Dendritic cell treated with granulocyte-macrophage colony-stimulating factor and Interleukin-4, amounts not matched to agents 40 ng/mL and 50 ng/mL, for 4 days (primary cell): ENCODE measurements at regions not wholly inside any gene's neighbourhood (a gene's known extent, or its start where the extent isn't known, plus 50 kb on each side); places are given as distances from the start of the nearest gene placed in this dataset.
"Not testable (repeated sequence)": the region's sequence is repeated elsewhere in the genome, so short reads cannot be mapped to it uniquely, and the experiment has no call there.

Experiments
- H3K27ac Mint-ChIP-seq: one replicate; pipeline ENCODE4 v1.8.0; 2022; ENCODE audit warnings: mild to moderate bottlenecking, mixed read lengths
- H3K27me3 Mint-ChIP-seq: one replicate; pipeline ENCODE4 v1.8.0; 2022; ENCODE audit warnings: mild to moderate bottlenecking, mixed read lengths
- H3K36me3 Mint-ChIP-seq: one replicate; pipeline ENCODE4 v1.8.0; 2022; ENCODE audit warnings: low read depth, mixed read lengths
- H3K4me1 Mint-ChIP-seq: one replicate; pipeline ENCODE4 v1.8.0; 2022; ENCODE audit warnings: low read depth, mixed read lengths
- H3K4me3 Mint-ChIP-seq: one replicate; pipeline ENCODE4 v1.8.0; 2022; ENCODE audit warnings: mild to moderate bottlenecking, moderate library complexity, mixed read lengths
- H3K9me3 Mint-ChIP-seq: one replicate; pipeline ENCODE4 v1.8.0; 2022; ENCODE audit warnings: mixed read lengths
- intact Hi-C: fragments of 100-400 bp; cut with micrococcal nuclease; formaldehyde crosslinking; loops from one replicate; pipeline ENCODE4 v1.15.0; 2022

DNA sequence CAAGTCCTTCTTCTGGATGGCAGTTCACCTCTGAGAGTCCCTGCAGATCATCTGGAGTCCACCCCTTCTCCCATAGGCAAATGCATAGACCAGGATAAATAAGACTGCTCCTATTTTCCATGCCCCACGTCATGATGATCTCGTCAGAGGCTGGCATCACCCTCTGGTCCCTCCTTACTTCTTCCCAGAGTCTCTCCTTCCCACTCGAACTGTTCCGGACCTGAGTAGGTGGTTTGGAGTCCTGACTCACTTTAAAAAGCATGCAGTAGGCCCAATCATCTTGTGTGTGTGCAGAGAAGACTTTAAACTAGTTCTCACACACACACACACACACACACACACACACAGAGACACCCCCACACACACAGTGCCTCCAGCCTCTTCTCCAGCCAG lies 72.0 kb downstream of the SOX9 start:
- H3K27me3 Mint-ChIP-seq: no peaks in the 10 kb centered on the region
- H3K4me3 Mint-ChIP-seq: no peak overlapping the region
- H3K36me3 Mint-ChIP-seq: no peaks in the 10 kb centered on the region
- H3K27ac Mint-ChIP-seq: no peak overlapping the region
- peaks cover 18% of the 10 kb centered on the region for H3K9me3 Mint-ChIP-seq
- intact Hi-C loops: no loop called here
- H3K4me1 Mint-ChIP-seq: no peaks in the 10 kb centered on the region

DNA sequence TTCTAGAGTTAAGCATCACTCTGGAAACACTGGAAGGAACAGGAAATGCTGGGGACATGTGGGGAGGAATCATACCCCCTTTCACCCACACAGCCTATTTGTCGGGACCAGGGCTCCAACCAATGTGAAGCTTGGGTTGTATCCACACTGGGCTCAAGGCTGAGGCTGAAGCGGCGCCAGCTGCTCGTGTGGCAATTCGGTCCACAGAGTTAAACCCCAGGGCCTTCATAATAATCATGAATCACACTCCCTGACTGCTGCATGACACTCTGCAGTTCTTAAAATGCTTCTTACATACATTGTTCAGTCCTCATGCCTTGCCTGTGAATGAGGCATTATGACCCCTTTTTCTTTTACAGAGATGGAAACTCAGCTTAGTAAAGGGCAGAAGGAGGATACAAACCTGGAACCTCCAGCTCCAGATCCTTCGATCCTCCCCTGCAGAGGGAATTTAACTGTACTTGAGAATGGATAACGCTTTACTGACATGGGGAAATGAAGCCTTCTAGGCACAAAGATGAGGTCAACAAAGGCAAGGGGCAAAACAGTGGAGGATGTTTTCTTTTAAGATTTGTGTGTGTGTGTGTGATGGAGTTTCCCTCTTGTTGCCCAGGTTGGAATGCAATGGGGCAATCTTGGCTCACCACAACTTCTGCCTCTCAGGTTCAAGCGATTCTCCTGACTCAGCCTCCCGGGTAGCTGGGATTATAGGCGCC lies 72.7 kb downstream of the SOX9 start:
- H3K36me3 Mint-ChIP-seq: no peaks in the 10 kb centered on the region
- H3K27me3 Mint-ChIP-seq: no peaks in the 10 kb centered on the region
- H3K27ac Mint-ChIP-seq: no peak overlapping the region
- H3K9me3 Mint-ChIP-seq: peaks cover 23% of the 10 kb centered on the region
- no peaks in the 10 kb centered on the region for H3K4me1 Mint-ChIP-seq
- H3K4me3 Mint-ChIP-seq: no peak overlapping the region
- intact Hi-C loops: no loop called here

DNA sequence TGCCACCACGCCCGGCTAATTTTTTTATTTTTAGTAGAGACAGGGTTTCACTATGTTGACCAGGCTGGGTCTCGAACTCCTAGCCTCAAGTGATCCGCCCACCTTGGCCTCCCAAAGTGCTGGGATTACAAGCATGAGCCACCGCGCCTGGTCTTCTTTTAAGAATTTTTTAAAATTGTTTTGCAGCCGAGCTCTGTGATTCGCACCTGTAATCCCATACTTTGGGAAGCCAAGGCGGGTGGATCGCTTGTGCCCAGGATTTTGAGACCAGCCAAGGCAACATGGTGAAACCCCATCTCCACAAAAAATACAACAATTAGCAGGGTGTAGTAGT lies 73.3 kb downstream of the SOX9 start:
- intact Hi-C loops, H3K36me3 Mint-ChIP-seq, H3K27ac Mint-ChIP-seq, H3K27me3 Mint-ChIP-seq, H3K4me1 Mint-ChIP-seq, H3K4me3 Mint-ChIP-seq: not testable (repeated sequence)
- peaks cover 27% of the 10 kb centered on the region for H3K9me3 Mint-ChIP-seq

DNA sequence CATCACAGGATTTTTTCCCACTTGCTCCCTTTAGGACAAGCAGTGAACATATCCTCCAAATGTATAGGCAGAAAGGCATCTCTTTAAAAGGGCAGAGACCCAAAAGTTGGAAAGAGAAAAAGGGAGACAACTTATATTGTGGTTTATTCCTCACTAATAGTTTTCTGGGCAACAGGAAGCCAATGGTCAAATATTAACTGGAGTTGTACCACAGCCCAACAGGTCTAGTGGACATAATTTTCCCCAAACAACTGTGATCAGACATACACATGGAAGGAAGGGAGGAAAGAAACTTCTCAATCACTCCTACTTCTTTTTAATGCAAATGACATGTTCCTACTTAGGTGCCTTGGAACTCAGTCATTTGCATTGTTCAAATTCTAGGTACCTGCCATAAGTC lies 78.4 kb downstream of the SOX9 start:
- H3K9me3 Mint-ChIP-seq: peaks cover 27% of the 10 kb centered on the region
- intact Hi-C loops: no loop called here
- no peaks in the 10 kb centered on the region for H3K4me1 Mint-ChIP-seq
- H3K27ac Mint-ChIP-seq: no peak overlapping the region
- no peak overlapping the region for H3K4me3 Mint-ChIP-seq
- no peaks in the 10 kb centered on the region for H3K27me3 Mint-ChIP-seq
- H3K36me3 Mint-ChIP-seq: no peaks in the 10 kb centered on the region

DNA sequence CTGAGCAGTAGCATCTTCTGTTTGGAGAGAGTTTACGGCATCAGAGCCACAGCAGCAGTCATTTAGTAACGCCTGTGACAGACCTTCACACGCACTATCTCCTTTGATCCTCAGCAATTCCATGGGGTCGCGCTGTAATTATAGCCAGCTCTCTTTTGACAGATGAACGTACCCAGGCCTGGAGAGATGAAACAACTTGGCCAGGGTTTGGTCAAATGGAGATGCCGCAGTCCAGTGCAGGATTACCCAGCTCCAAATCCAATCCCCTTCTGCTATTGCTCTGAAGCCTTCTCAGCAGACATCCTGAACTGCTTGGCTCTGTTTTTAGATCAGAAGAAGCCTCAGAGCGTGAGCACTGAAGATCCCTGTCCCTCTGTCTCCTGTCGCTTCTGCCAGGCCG lies 83.9 kb downstream of the SOX9 start:
- Mint-ChIP-seq H3K9me3 (no peaks in the 10 kb centered on the region), H3K4me1 (no peaks in the 10 kb centered on the region), H3K27me3 (peaks cover 5% of the 10 kb centered on the region), H3K4me3 (no peak overlapping the region), H3K27ac (no peak overlapping the region), H3K36me3 (no peaks in the 10 kb centered on the region)
- intact Hi-C loops: no loop called here

DNA sequence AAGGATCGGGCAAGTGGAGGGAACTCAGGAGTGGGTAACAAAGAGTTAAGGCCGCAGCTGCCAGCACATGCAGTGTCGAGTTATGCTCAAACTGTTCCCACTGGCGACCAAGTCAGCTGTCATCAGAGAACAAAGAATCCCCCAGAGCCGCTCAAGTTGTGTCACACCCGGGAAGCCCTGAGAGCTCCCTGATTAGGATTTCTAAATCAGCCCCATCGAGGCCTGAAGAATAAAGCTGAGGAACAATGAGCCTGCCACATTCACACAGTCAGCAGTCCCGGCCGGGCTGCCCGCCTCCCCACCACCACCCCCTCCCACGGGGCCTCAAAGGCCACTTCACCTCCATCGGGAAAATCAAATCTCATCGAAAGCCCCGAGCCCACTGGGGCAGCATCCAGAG lies 84.5 kb downstream of the SOX9 start:
- intact Hi-C loops: no loop called here
- no peaks in the 10 kb centered on the region for H3K4me1 Mint-ChIP-seq
- H3K36me3 Mint-ChIP-seq: no peaks in the 10 kb centered on the region
- no peak overlapping the region for H3K4me3 Mint-ChIP-seq
- H3K27ac Mint-ChIP-seq: no peak overlapping the region
- no peaks in the 10 kb centered on the region for H3K9me3 Mint-ChIP-seq
- H3K27me3 Mint-ChIP-seq: peaks cover 5% of the 10 kb centered on the region

DNA sequence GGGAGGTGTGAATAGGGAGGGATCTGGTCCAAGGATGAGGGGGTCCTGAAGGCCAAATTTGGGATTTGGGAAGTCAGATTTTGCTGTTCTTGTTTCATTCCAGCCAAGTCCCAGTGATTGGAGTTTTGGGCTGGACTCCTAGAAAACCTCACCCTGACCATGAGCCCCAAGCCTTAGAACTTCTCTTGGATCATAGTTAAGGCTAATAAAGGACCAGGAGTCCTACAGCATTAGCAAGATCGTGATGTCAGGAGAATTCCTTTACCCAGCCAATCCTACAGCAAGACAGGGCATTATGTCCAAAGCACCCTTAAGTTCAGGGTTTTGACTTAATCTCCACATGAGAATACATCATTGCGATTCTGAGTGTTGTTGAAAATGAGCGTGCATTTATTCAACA lies 85.0 kb downstream of the SOX9 start:
- no peaks in the 10 kb centered on the region for H3K4me1 Mint-ChIP-seq
- H3K27ac Mint-ChIP-seq: no peak overlapping the region
- H3K36me3 Mint-ChIP-seq: no peaks in the 10 kb centered on the region
- no peaks in the 10 kb centered on the region for H3K9me3 Mint-ChIP-seq
- no peak overlapping the region for H3K4me3 Mint-ChIP-seq
- peaks cover 5% of the 10 kb centered on the region for H3K27me3 Mint-ChIP-seq
- intact Hi-C loops: no loop called here

DNA sequence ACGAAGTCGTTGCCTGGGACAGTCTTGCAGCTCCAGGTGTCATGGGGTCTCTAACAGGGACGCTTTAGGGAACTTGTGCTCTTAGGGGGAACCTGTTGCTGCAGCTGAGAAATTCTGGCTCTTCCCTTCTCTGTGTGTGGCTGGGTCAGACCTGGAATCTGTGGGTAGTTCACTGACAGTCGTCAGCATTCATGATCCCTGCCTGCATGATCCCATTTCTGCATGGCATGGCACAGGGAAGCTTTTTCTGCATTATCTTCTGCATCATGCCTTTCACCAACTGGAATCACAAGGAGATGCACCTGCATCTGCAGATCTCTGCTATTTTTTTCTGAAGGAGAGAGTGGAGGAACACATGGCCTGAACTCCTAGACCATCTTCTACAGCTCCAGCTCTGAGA lies 85.6 kb downstream of the SOX9 start:
- intact Hi-C loops: no loop called here
- H3K27me3 Mint-ChIP-seq: peaks cover 5% of the 10 kb centered on the region
- no peaks in the 10 kb centered on the region for H3K4me1 Mint-ChIP-seq
- no peaks in the 10 kb centered on the region for H3K9me3 Mint-ChIP-seq
- H3K4me3 Mint-ChIP-seq: no peak overlapping the region
- no peaks in the 10 kb centered on the region for H3K36me3 Mint-ChIP-seq
- H3K27ac Mint-ChIP-seq: no peak overlapping the region

DNA sequence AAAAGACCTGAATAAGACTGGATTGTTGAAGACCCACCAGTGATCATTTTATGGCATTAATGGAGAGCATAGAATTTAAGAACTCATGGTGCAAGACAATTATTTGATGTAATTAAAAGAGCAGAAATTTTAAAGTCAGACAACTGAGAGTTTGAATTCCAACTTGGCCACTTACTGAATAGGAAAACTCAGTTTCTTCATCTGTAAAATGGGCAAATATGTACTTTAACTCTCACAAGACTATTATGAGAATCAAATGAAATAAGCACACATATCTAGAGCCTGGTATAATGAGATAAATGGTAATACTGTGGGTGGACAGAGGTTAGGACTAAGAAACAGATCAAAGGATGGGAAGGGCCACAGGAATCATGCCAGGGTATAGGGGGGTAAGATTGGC lies 88.0 kb downstream of the SOX9 start:
- H3K36me3 Mint-ChIP-seq: no peaks in the 10 kb centered on the region
- H3K27me3 Mint-ChIP-seq: peaks cover 5% of the 10 kb centered on the region
- no peaks in the 10 kb centered on the region for H3K4me1 Mint-ChIP-seq
- no peak overlapping the region for H3K4me3 Mint-ChIP-seq
- intact Hi-C loops: no loop called here
- H3K27ac Mint-ChIP-seq: no peak overlapping the region
- no peaks in the 10 kb centered on the region for H3K9me3 Mint-ChIP-seq

DNA sequence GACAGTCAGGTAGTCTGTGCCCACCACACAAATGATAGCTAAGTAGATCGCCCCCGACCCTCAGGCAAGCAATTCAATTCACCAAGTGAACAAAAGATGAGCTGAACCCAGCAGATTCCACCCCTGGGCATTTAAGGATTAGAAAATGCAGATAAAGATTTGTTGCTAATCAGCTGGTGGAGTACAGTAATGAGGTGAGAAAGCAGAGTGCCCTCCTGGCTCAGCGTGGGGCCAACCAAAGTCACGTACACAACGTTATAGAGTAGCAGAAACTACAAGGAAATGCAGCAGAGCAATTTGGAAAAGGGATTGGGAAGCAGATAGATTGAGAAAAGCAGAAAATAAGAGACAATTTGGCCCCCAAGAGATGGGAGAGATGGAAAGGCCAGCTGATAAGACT lies 91.2 kb downstream of the SOX9 start:
- intact Hi-C loops: no loop called here
- Mint-ChIP-seq H3K4me3 (no peak overlapping the region), H3K27me3 (no peaks in the 10 kb centered on the region), H3K4me1 (no peaks in the 10 kb centered on the region), H3K36me3 (no peaks in the 10 kb centered on the region), H3K27ac (no peak overlapping the region), H3K9me3 (no peaks in the 10 kb centered on the region)

DNA sequence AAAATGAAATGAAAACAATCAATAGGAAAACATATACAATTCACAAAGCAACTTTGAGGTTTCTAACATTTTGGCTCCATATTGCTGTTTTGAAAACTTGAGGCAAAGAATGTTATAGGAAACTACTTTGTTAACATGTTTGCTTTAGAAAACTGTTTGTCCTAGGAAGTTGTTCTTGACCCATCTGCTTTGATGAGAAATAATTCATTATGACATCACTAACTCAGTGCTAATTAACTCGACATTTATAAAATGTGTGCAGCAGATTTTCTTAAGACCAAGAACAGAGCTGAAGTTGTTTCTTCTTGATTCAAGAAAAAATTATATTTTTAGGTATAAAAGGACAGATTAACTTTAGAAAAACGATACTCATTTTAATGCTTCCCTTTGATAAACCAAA lies 94.7 kb downstream of the SOX9 start:
- Mint-ChIP-seq H3K27me3 (peaks cover 27% of the 10 kb centered on the region), H3K36me3 (no peaks in the 10 kb centered on the region), H3K9me3 (no peaks in the 10 kb centered on the region), H3K4me1 (no peaks in the 10 kb centered on the region), H3K4me3 (no peak overlapping the region), H3K27ac (no peak overlapping the region)
- intact Hi-C loops: no loop called here

DNA sequence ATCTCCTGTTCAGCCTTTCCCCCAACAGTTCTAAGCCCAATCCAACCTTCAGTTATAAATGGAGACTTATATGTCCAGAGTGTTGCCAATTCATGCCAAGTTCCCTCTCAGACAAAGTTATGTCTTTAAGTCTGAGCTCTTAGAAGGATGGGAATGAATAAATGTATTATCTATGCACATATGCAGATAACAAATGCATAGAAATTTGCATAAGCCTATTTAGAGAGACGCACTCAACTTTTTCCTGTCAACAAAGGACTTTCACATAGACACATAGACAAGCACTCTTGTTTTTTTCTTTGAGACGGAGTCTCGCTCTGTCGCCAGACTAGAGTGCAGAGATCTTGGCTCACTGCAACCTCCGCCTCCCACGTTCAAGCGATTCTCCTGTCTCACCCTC lies 95.1 kb downstream of the SOX9 start:
- H3K9me3 Mint-ChIP-seq: no peaks in the 10 kb centered on the region
- intact Hi-C loops: no loop called here

DNA sequence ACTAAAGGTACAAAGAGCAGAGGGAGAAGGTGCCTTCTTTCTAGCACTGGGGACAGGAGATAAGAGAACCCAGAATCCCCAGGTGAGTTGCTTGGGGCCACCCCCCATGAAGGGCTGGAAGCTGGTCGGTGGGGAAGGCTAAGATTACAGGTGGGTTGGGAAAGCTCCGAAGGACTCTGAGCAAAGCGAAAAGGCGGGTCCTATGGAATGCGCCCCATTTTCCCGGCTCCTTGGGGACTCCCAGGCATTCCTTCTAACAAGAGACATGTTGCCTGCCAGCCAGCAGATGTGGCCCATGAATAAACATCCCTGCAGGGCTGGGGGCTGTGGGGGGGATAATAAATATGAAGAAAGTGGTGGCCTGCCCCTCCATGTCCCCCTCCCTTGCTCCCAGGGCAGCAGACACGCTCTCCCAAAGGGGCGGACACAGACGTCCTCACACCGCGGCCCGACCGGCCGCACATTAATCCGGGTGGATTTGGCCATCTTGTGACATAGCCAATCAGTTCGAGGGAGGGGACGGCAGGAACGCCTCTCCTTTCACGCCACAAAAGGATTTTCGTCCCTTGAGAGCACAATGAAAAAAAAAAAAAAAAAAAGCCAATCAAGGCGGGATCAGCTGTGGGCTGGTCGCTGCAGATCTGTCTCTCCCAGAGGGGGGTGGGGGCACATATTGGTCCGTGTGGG lies 98.5 kb downstream of the SOX9 start:
- Mint-ChIP-seq H3K9me3 (no peaks in the 10 kb centered on the region), H3K36me3 (no peaks in the 10 kb centered on the region), H3K27ac (no peak overlapping the region), H3K4me3 (no peak overlapping the region), H3K4me1 (no peaks in the 10 kb centered on the region), H3K27me3 (peaks cover 38% of the 10 kb centered on the region)
- intact Hi-C loops: no loop called here

More for the DNA sequence above, 95.1 kb downstream of the SOX9 start:
- no peak overlapping the region for H3K4me3 Mint-ChIP-seq
- H3K36me3 Mint-ChIP-seq: no peaks in the 10 kb centered on the region
- H3K4me1 Mint-ChIP-seq: no peaks in the 10 kb centered on the region
- peaks cover 32% of the 10 kb centered on the region for H3K27me3 Mint-ChIP-seq
- H3K27ac Mint-ChIP-seq: no peak overlapping the region

DNA sequence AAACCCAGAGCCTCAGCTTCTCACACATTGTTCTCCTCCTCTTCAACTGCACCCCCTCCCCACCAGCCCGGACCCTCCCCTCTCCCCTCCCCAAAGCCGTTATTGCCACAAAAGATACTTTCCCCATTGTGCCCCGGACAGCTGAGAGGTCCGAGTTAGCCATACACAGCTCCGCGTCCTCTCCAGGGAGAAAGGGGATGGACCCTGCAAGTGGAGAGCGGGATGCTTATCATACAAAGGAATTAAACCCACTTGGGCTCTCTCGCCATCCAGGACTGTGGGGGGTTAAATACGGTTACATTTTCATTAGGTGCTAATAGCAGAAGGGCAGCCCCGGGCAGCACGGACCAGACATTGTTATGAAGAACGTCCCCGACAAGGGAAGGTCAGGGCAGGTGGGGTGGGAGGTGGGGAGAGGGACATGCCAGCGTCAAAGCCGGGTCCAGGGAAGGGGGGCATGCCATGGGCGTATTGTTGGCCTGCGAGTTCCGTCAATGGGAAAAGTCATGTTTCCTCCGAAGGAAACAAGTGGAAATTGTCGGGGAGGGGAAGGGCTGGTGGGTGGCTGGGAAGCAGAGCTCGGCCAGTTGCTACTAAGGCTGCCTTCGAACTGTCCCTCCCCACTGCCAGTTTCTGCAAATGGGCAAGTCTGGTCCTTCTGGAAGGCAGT lies 99.1 kb downstream of the SOX9 start:
- peaks cover 38% of the 10 kb centered on the region for H3K27me3 Mint-ChIP-seq

More for the DNA sequence above, 99.1 kb downstream of the SOX9 start:
- no peaks in the 10 kb centered on the region for H3K36me3 Mint-ChIP-seq
- H3K4me1 Mint-ChIP-seq: no peaks in the 10 kb centered on the region
- intact Hi-C loops: no loop called here
- no peaks in the 10 kb centered on the region for H3K9me3 Mint-ChIP-seq
- no peak overlapping the region for H3K4me3 Mint-ChIP-seq
- H3K27ac Mint-ChIP-seq: no peak overlapping the region
